Panc1 (cell line): ENCODE measurements at regions not wholly inside any gene's neighbourhood (a gene's known extent, or its start where the extent isn't known, plus 50 kb on each side); places are given as distances from the start of the nearest gene placed in this dataset.

Experiments used
- ATAC-seq: fragments of 200-7000 bp; cut with Tn5 transposase; 2 replicates; pipeline ENCODE4 v1.9.1; 2020; ENCODE audit warnings: mild to moderate bottlenecking, moderate library complexity
- BruUV-seq: library from RNA; stranded (reverse); fragments of 400-500 nt; replicated peaks from 2 replicates; lab custom pipeline; 2021; lab: Mats Ljungman, UMichigan
- CTCF ChIA-PET: fragments of 300-600 bp; sonication (Branson Sonifier 250); formaldehyde crosslinking; loops from one replicate; lab custom pipeline; 2022; ENCODE audit warnings: antibody characterized with exemption; lab: Charles Lee
- POLR2A ChIA-PET: fragments of 300-600 bp; sonication (Branson Sonifier 250); formaldehyde crosslinking; loops from one replicate; lab custom pipeline; 2022; ENCODE audit warnings: antibody characterized with exemption; lab: Charles Lee
- DNase-seq: peaks from one replicate; pipeline ENCODE4 v3.0.0-alpha.2; 2010; ENCODE audit warnings: low read depth, low spot score
- H3K27ac ChIP-seq: 2 replicates; pipeline ENCODE4 v1.5.1; 2011; ENCODE audit warnings: mild to moderate bottlenecking, low read length, inconsistent platforms
- H3K27me3 ChIP-seq: fragments of 200-500 bp; sonication (Bioruptor generic); 2 replicates; pipeline ENCODE4 v1.6.0; 2014; ENCODE audit warnings: low read length, inconsistent platforms; ENCODE audit not compliant: control insufficient read depth, insufficient read depth
- H3K36me3 ChIP-seq: fragments of 200-500 bp; sonication (Bioruptor generic); 2 replicates; pipeline ENCODE4 v1.5.1; 2014; ENCODE audit warnings: inconsistent platforms, mild to moderate bottlenecking, low read length, moderate library complexity; ENCODE audit not compliant: control insufficient read depth, insufficient read depth
- H3K4me1 ChIP-seq: 2 replicates; pipeline ENCODE4 v1.5.1; 2011; ENCODE audit warnings: inconsistent platforms, mild to moderate bottlenecking, low read length, moderate library complexity; ENCODE audit not compliant: control insufficient read depth, insufficient read depth
- H3K4me3 ChIP-seq, 2 experiments: 2 replicates each; pipeline ENCODE4 v1.5.1; 2011 to 2012; ENCODE audit warnings: low read depth in 2 of 2, low read length in 2 of 2, mild to moderate bottlenecking in 2 of 2, inconsistent platforms in 1 of 2, moderate library complexity in 1 of 2
- H3K9me3 ChIP-seq: fragments of 200-500 bp; sonication (Bioruptor generic); 2 replicates; pipeline ENCODE4 v1.5.1; 2014; ENCODE audit warnings: low read depth, mild to moderate bottlenecking, inconsistent platforms, low read length, moderate library complexity; ENCODE audit not compliant: control insufficient read depth, insufficient read depth
- POLR2AphosphoS5 ChIP-seq: IDR thresholded peaks from 2 replicates; pipeline ENCODE4 v1.6.1; 2012; ENCODE audit warnings: mild to moderate bottlenecking, low read depth, low read length, moderate library complexity
- SIN3A ChIP-seq: IDR thresholded peaks from 2 replicates; pipeline ENCODE4 v1.6.1; 2012; ENCODE audit warnings: low read depth, mild to moderate bottlenecking, low read length, moderate library complexity, borderline replicate concordance; ENCODE audit not compliant: insufficient read depth
- TCF7L2 ChIP-seq: IDR thresholded peaks from 2 replicates; pipeline ENCODE4 v1.6.1; 2011; ENCODE audit warnings: mild to moderate bottlenecking, low read depth, low read length, inconsistent platforms
- in situ Hi-C: cut with HindIII; loops from 2 replicates; pipeline ENCODE4 v1.10.0; 2016; ENCODE audit warnings: low sequenced_read_pairs, low pct_unique_long_range_greater_than_20kb
- intact Hi-C: fragments of 100-400 bp; cut with micrococcal nuclease; formaldehyde crosslinking; loops from one replicate; pipeline ENCODE4 v1.10.0; 2022; ENCODE audit not compliant: unreplicated experiment
- TF ChIP-seq, protein P1 (sequence below), 2 experiments: IDR thresholded peaks; 2 replicates each; pipeline ENCODE4 v1.6.1; 2011 to 2012; ENCODE audit warnings: low read depth in 2 of 2, control low read depth in 1 of 2, low read length in 1 of 2, mild to moderate bottlenecking in 1 of 2, moderate library complexity in 1 of 2; ENCODE audit not compliant: insufficient read depth in 1 of 2
- TF ChIP-seq, protein P2 (sequence below): fragments of 450-650 bp; IDR thresholded peaks from 2 replicates; pipeline ENCODE4 v1.5.1; 2017; ENCODE audit warnings: mild to moderate bottlenecking

- no peak for ATAC-seq
- no peak for DNase-seq
- ChIA-PET POLR2A (no interaction called here), CTCF (no interaction called here)
- Histone ChIP-seq H3K4me1 (no peaks in the 10 kb centered on the region), H3K9me3 (no peaks in the 10 kb centered on the region), H3K36me3 (no peaks in the 10 kb centered on the region), H3K27me3 (no peaks in the 10 kb centered on the region), H3K4me3 (no peak overlapping the region), H3K27ac (no peak overlapping the region)
- intact Hi-C loops = no loop called here
- TF ChIP-seq SIN3A (no peak), POLR2AphosphoS5 (no peak), TCF7L2 (no peak)
- TF ChIP-seq, protein P1, sequence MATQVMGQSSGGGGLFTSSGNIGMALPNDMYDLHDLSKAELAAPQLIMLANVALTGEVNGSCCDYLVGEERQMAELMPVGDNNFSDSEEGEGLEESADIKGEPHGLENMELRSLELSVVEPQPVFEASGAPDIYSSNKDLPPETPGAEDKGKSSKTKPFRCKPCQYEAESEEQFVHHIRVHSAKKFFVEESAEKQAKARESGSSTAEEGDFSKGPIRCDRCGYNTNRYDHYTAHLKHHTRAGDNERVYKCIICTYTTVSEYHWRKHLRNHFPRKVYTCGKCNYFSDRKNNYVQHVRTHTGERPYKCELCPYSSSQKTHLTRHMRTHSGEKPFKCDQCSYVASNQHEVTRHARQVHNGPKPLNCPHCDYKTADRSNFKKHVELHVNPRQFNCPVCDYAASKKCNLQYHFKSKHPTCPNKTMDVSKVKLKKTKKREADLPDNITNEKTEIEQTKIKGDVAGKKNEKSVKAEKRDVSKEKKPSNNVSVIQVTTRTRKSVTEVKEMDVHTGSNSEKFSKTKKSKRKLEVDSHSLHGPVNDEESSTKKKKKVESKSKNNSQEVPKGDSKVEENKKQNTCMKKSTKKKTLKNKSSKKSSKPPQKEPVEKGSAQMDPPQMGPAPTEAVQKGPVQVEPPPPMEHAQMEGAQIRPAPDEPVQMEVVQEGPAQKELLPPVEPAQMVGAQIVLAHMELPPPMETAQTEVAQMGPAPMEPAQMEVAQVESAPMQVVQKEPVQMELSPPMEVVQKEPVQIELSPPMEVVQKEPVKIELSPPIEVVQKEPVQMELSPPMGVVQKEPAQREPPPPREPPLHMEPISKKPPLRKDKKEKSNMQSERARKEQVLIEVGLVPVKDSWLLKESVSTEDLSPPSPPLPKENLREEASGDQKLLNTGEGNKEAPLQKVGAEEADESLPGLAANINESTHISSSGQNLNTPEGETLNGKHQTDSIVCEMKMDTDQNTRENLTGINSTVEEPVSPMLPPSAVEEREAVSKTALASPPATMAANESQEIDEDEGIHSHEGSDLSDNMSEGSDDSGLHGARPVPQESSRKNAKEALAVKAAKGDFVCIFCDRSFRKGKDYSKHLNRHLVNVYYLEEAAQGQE (IDR thresholded peaks at IDR 0.05; ENCODE audit: insufficient read depth in 1 of 2, low read depth in 2 of 2, low read length in 1 of 2) = no peak
- TF ChIP-seq, protein P2, sequence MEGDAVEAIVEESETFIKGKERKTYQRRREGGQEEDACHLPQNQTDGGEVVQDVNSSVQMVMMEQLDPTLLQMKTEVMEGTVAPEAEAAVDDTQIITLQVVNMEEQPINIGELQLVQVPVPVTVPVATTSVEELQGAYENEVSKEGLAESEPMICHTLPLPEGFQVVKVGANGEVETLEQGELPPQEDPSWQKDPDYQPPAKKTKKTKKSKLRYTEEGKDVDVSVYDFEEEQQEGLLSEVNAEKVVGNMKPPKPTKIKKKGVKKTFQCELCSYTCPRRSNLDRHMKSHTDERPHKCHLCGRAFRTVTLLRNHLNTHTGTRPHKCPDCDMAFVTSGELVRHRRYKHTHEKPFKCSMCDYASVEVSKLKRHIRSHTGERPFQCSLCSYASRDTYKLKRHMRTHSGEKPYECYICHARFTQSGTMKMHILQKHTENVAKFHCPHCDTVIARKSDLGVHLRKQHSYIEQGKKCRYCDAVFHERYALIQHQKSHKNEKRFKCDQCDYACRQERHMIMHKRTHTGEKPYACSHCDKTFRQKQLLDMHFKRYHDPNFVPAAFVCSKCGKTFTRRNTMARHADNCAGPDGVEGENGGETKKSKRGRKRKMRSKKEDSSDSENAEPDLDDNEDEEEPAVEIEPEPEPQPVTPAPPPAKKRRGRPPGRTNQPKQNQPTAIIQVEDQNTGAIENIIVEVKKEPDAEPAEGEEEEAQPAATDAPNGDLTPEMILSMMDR = no peak
- in situ Hi-C loops = no loop called here
- no TSS peak for BruUV-seq
These were observed 339.1 kb downstream of the TSN start for GRCh38 chr2:122094557-122094956.

- BruUV-seq = no TSS peak
- ATAC-seq (no peak), DNase-seq (no peak)
- intact Hi-C loops = no loop called here
- TF ChIP-seq POLR2AphosphoS5 = no peak
- no peak for TF ChIP-seq SIN3A
- no peak for TF ChIP-seq TCF7L2
- TF ChIP-seq, protein P2 = no peak
- TF ChIP-seq, protein P1 (IDR thresholded peaks at IDR 0.05; ENCODE audit: insufficient read depth in 1 of 2, low read depth in 2 of 2, low read length in 1 of 2) = no peak
- Histone ChIP-seq H3K27me3 (no peaks in the 10 kb centered on the region), H3K36me3 (no peaks in the 10 kb centered on the region), H3K27ac (no peak overlapping the region), H3K9me3 (no peaks in the 10 kb centered on the region), H3K4me3 (no peak overlapping the region), H3K4me1 (no peaks in the 10 kb centered on the region)
- CTCF ChIA-PET = no interaction called here
- in situ Hi-C loops = no loop called here
- POLR2A ChIA-PET = no interaction called here
These were observed 341.3 kb downstream of the TSN start for GRCh38 chr2:122096761-122097160.
